ENCODE measurements at regions not wholly inside any gene's neighbourhood (a gene's known extent, or its start where the extent isn't known, plus 50 kb on each side); places are given as distances from the start of the nearest gene placed in this dataset.

GRCh38 chr1:56327195-56327594 lies 252.2 kb downstream of the PLPP3 start:
- no peak for TF ChIP-seq CTCF (IDR thresholded peaks at IDR 0.05; ENCODE audit: borderline replicate concordance, extremely low read depth, insufficient read depth)
- no peak for FAIRE-seq

DNA sequence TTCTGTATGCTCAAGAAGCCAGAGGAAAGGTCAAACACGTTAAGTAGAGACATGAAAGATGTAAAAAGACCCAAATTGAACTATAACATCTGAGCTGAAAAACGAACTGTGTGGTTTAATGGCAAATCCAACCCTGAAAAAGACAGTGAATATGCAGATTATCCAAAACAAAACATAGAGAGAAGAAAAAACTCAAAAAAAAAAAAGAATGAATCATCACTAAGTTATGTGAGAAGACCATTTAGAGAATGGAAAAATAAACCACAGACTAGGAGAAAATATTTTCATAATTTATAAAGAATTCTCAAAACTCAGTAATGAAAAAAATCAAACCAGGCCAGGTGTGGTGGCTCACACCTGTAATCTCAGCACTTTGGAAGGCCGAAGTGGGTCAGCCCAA lies 253.3 kb downstream of the PLPP3 start:
- H3K36me3 ChIP-seq (ENCODE audit: control insufficient read depth in 2 of 3, insufficient read depth in 3 of 3, low read length in 3 of 3), result no peaks in the 10 kb centered on the region
- DNase-seq (no peak), FAIRE-seq (no peak)
- H3K4me3 ChIP-seq (ENCODE audit: low read length in 3 of 3), result no peak overlapping the region
- H3K27me3 ChIP-seq (ENCODE audit: control insufficient read depth, insufficient read depth, low read length), result no peaks in the 10 kb centered on the region
- no peaks in the 10 kb centered on the region for H3K4me1 ChIP-seq (ENCODE audit: control insufficient read depth in 2 of 3, insufficient read depth in 2 of 3, low read depth in 1 of 3, low read length in 3 of 3)
- H3K9ac ChIP-seq (ENCODE audit: low read length in 3 of 3), result no peak overlapping the region
- no peak for TF ChIP-seq CTCF (IDR thresholded peaks at IDR 0.05; ENCODE audit: borderline replicate concordance, extremely low read depth, insufficient read depth)
- H3K9me3 ChIP-seq (ENCODE audit: control insufficient read depth in 2 of 3, insufficient read depth in 1 of 3, low read length in 3 of 3), result no peaks in the 10 kb centered on the region
- no peak overlapping the region for H3K27ac ChIP-seq (ENCODE audit: low read depth in 2 of 2, low read length in 2 of 2)
- intact Hi-C loops (cut with DNase I), result no loop called here

More at GRCh38 chr1:56327195-56327594, 252.2 kb downstream of the PLPP3 start:
- intact Hi-C loops (cut with DNase I), result no loop called here
- Histone ChIP-seq H3K9me3 (ENCODE audit: control insufficient read depth in 2 of 3, insufficient read depth in 1 of 3, low read length in 3 of 3) (no peaks in the 10 kb centered on the region), H3K27ac (ENCODE audit: low read depth in 2 of 2, low read length in 2 of 2) (no peak overlapping the region), H3K27me3 (ENCODE audit: control insufficient read depth, insufficient read depth, low read length) (no peaks in the 10 kb centered on the region), H3K4me3 (ENCODE audit: low read length in 3 of 3) (no peak overlapping the region), H3K4me1 (ENCODE audit: control insufficient read depth in 2 of 3, insufficient read depth in 2 of 3, low read depth in 1 of 3, low read length in 3 of 3) (no peaks in the 10 kb centered on the region), H3K9ac (ENCODE audit: low read length in 3 of 3) (no peak overlapping the region), H3K36me3 (ENCODE audit: control insufficient read depth in 2 of 3, insufficient read depth in 3 of 3, low read length in 3 of 3) (no peaks in the 10 kb centered on the region)
- no peak for DNase-seq

- no peak for TF ChIP-seq CTCF (IDR thresholded peaks at IDR 0.05; ENCODE audit: borderline replicate concordance, extremely low read depth, insufficient read depth)
- no peaks in the 10 kb centered on the region for H3K9me3 ChIP-seq (ENCODE audit: control insufficient read depth in 2 of 3, insufficient read depth in 1 of 3, low read length in 3 of 3)
Measured at GRCh38 chr1:56324504-56324903, 254.9 kb downstream of the PLPP3 start.

GRCh38 chr1:56322211-56322610 lies 257.2 kb downstream of the PLPP3 start:
- Histone ChIP-seq H3K4me1 (ENCODE audit: control insufficient read depth in 2 of 3, insufficient read depth in 2 of 3, low read depth in 1 of 3, low read length in 3 of 3) (no peaks in the 10 kb centered on the region), H3K36me3 (ENCODE audit: control insufficient read depth in 2 of 3, insufficient read depth in 3 of 3, low read length in 3 of 3) (no peaks in the 10 kb centered on the region), H3K27me3 (ENCODE audit: control insufficient read depth, insufficient read depth, low read length) (no peaks in the 10 kb centered on the region), H3K27ac (ENCODE audit: low read depth in 2 of 2, low read length in 2 of 2) (no peak overlapping the region), H3K4me3 (ENCODE audit: low read length in 3 of 3) (no peak overlapping the region), H3K9ac (ENCODE audit: low read length in 3 of 3) (no peak overlapping the region), H3K9me3 (ENCODE audit: control insufficient read depth in 2 of 3, insufficient read depth in 1 of 3, low read length in 3 of 3) (no peaks in the 10 kb centered on the region)
- TF ChIP-seq CTCF (IDR thresholded peaks at IDR 0.05; ENCODE audit: borderline replicate concordance, extremely low read depth, insufficient read depth), result no peak
- DNase-seq (no peak), FAIRE-seq (no peak)
- intact Hi-C loops (cut with DNase I), result no loop called here

More at GRCh38 chr1:56324504-56324903, 254.9 kb downstream of the PLPP3 start:
- FAIRE-seq (no peak), DNase-seq (no peak)
- H3K4me1 ChIP-seq (ENCODE audit: control insufficient read depth in 2 of 3, insufficient read depth in 2 of 3, low read depth in 1 of 3, low read length in 3 of 3), result no peaks in the 10 kb centered on the region
- no peak overlapping the region for H3K4me3 ChIP-seq (ENCODE audit: low read length in 3 of 3)
- H3K36me3 ChIP-seq (ENCODE audit: control insufficient read depth in 2 of 3, insufficient read depth in 3 of 3, low read length in 3 of 3), result no peaks in the 10 kb centered on the region
- no peak overlapping the region for H3K27ac ChIP-seq (ENCODE audit: low read depth in 2 of 2, low read length in 2 of 2)
- no peaks in the 10 kb centered on the region for H3K27me3 ChIP-seq (ENCODE audit: control insufficient read depth, insufficient read depth, low read length)
- no peak overlapping the region for H3K9ac ChIP-seq (ENCODE audit: low read length in 3 of 3)
- intact Hi-C loops (cut with DNase I), result no loop called here

All from kidney (tissue), 13 donors.